ENCODE measurements at regions not wholly inside any gene's neighbourhood (a gene's known extent, or its start where the extent isn't known, plus 50 kb on each side); places are given as distances from the start of the nearest gene placed in this dataset.

DNA sequence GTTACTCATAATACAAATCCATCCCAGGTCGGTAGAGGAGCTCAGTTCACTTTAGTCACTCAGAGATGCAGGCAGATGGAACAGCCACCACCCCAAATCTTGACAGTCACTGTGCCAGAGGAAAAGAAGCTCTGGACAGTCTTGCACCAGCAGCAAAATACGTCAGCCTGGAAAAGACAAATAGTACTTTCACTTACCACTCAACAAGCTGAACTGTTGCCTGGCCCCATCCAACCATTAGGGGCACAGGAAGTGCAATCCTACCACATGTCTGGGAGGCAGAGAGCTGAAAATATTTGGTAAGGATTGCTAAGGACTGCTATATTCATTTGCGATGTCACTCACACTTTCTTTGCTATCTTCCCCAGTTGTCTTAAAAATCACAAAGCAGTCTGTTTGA is 239.1 kb upstream of the TOX3 start:
- TF ChIP-seq, protein P1, sequence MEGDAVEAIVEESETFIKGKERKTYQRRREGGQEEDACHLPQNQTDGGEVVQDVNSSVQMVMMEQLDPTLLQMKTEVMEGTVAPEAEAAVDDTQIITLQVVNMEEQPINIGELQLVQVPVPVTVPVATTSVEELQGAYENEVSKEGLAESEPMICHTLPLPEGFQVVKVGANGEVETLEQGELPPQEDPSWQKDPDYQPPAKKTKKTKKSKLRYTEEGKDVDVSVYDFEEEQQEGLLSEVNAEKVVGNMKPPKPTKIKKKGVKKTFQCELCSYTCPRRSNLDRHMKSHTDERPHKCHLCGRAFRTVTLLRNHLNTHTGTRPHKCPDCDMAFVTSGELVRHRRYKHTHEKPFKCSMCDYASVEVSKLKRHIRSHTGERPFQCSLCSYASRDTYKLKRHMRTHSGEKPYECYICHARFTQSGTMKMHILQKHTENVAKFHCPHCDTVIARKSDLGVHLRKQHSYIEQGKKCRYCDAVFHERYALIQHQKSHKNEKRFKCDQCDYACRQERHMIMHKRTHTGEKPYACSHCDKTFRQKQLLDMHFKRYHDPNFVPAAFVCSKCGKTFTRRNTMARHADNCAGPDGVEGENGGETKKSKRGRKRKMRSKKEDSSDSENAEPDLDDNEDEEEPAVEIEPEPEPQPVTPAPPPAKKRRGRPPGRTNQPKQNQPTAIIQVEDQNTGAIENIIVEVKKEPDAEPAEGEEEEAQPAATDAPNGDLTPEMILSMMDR (IDR thresholded peaks at IDR 0.05; ENCODE audit: low read depth, low read length), result no peak
- no peak overlapping the region for H3K4me3 ChIP-seq (replicated peaks in 1 of 2; ENCODE audit: low read depth in 2 of 2, low read length in 2 of 2)
- no peak for DNase-seq (ENCODE audit: low read depth in 2 of 2)

DNA sequence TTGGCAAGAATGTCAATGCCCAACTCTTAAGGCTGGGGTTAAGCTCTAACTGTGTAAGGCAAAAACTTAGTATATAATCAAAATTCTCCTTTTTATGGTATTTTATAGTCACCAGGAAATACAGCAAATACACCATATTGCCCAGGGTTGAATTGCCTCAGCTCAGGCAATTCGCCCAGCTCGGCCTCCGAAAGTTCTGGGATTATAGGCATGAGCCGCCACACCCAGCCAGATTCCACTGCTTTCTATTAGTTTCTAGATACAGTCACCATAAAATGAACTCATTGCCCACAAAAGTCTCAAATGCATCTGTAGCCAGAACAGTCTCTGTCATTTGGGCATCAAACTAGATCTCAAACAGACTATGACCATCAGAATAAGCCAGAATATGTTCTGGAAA is 238.7 kb upstream of the TOX3 start:
- H3K4me3 ChIP-seq (replicated peaks in 1 of 2; ENCODE audit: low read depth in 2 of 2, low read length in 2 of 2), result no peak overlapping the region
- TF ChIP-seq, protein P1 (IDR thresholded peaks at IDR 0.05; ENCODE audit: low read depth, low read length), result no peak
- DNase-seq (ENCODE audit: low read depth in 2 of 2), result no peak

DNA sequence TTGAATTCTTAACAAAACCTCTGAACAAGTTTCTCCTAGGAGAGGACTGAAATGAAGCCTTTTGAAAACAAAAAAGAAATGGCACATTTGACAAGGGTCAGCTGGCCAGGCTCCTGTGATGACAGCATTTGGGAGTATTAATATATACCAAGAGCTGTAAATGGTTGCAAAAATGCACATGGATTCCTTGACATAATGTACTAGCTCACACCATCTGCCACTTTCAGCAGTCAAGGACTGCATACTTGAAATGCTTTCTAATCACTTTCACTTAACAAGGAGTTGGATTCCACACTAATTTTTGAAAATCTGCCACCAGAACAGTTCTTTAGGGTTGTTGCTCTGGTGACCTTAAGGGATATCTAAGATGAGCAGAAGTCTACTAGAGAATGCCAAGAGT is 236.7 kb upstream of the TOX3 start:
- TF ChIP-seq, protein P1 (IDR thresholded peaks at IDR 0.05; ENCODE audit: low read depth, low read length), result no peak
- H3K4me3 ChIP-seq (replicated peaks in 1 of 2; ENCODE audit: low read depth in 2 of 2, low read length in 2 of 2), result no peak overlapping the region
- no peak for DNase-seq (ENCODE audit: low read depth in 2 of 2)

DNA sequence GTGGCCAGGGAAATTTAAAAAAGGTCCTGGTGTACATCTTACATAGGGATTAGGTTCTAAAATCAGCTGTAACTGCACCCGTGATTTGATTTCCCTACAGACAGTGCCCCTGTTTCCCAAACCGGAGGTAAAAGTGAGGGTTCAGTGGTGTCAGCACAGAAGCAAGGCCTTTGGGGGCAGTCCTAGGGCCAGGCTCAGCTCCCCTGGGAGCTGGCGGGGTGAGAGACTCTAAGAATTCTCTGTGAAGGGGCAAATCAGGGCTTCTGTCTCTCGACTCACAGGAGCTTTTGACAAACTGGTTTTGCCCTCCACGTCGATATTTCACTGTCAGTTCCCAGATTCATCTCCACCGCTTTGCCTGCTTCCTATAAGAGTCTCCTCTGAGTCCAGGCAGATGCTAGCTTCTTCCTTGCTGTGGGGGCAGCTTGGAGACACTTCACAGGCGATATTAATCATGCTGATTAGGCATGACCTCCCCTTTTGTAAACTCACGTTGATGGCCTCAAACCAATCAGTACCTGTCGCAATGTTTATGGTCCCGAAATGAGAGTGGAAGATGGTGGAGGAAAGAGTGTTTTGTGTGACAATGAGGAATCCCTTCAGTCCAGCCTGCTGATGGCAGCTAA is 234.2 kb upstream of the TOX3 start:
- H3K4me3 ChIP-seq (replicated peaks in 1 of 2; ENCODE audit: low read depth in 2 of 2, low read length in 2 of 2), result no peak overlapping the region
- no peak for DNase-seq (ENCODE audit: low read depth in 2 of 2)
- TF ChIP-seq, protein P1 (IDR thresholded peaks at IDR 0.05; ENCODE audit: low read depth, low read length), result no peak

DNA sequence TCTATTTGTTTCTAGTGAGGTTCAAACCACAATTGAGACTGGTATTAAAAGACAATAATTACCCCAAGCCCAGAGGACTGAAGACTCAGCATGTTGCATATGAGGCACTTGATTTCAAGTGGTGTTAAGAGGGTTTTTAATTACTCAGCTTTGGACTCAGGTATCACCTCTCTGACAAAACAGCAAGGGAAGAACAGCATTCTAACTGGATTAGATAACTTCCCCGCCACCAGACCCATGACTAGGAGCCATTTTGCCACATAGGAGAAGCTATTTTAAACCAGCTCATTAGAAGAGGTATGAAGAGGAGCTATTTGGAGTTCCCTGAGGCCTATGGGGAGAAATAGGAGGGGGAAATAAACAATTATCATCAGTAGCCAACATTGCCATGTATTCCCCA is 226.1 kb upstream of the TOX3 start:
- DNase-seq (ENCODE audit: low read depth in 2 of 2), result no peak
- TF ChIP-seq, protein P1 (IDR thresholded peaks at IDR 0.05; ENCODE audit: low read depth, low read length), result no peak
- H3K4me3 ChIP-seq (replicated peaks in 1 of 2; ENCODE audit: low read depth in 2 of 2, low read length in 2 of 2), result no peak overlapping the region

DNA sequence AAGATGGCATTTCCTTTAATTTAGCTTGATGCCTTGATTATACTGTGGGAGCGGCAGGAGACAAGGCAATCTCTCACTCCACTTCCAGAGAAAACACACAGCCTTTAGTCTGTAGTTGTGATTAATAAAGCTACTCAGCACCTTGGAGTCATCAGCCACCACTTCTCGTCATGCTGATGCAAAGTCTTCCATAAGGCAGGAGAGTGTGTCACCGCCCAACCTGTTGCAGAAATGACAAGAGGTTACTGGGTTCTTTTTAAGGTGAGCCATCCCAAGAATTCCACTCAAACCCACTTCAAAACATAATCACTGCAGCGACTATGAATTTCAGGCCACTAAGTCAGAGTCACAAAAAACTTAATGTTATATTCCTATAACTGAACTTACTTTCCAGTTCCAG is 223.9 kb upstream of the TOX3 start:
- DNase-seq (ENCODE audit: low read depth in 2 of 2), result no peak

More for the DNA sequence above, 223.9 kb upstream of the TOX3 start:
- H3K4me3 ChIP-seq (replicated peaks in 1 of 2; ENCODE audit: low read depth in 2 of 2, low read length in 2 of 2), result no peak overlapping the region
- TF ChIP-seq, protein P1 (IDR thresholded peaks at IDR 0.05; ENCODE audit: low read depth, low read length), result no peak

Measured in cardiac fibroblast (primary cell).